SK-N-SH (cell line): ENCODE measurements at regions not wholly inside any gene's neighbourhood (a gene's known extent, or its start where the extent isn't known, plus 50 kb on each side); places are given as distances from the start of the nearest gene placed in this dataset.

Experiments used
- CTCF ChIA-PET: fragments of 300-600, 350-600 bp; formaldehyde crosslinking; extraction: SDS; loops from one replicate; lab custom pipeline; 2021; lab: Yijun Ruan, JAX
- POLR2A ChIA-PET: fragments of 350-600 bp; sonication (Branson Sonifier 250); formaldehyde crosslinking; extraction: SDS; loops from one replicate; lab custom pipeline; 2020; ENCODE audit warnings: antibody characterized with exemption, inconsistent platforms; lab: Yijun Ruan, JAX
- DNase-seq: peaks from one replicate; pipeline ENCODE4 v3.0.0; 2012
- H2AFZ ChIP-seq: fragments of 200-600 bp; sonication (generic); 2 replicates; pipeline ENCODE4 v1.8.1; 2016; ENCODE audit warnings: antibody characterized with exemption, mild to moderate bottlenecking, low read depth
- H3F3A ChIP-seq: fragments of 200-600 bp; sonication (generic); replicated peaks from 2 replicates; pipeline ENCODE3; 2016; ENCODE audit warnings: antibody characterized with exemption, mild to moderate bottlenecking; ENCODE audit not compliant: insufficient read depth
- H3K27ac ChIP-seq, 2 experiments: fragments of 200-500 bp in 1 of 2; fragments of 200-600 bp in 1 of 2; sonication (Bioruptor generic) in 1 of 2; sonication (generic), shearing (Covaris generic) in 1 of 2; 2 replicates each; pipeline versions ENCODE4 v1.5.1 to v1.6.1; 2014 to 2016; ENCODE audit warnings: low read depth in 2 of 2, inconsistent platforms in 1 of 2, low read length in 1 of 2, mild to moderate bottlenecking in 1 of 2, mixed read lengths in 1 of 2
- H3K27me3 ChIP-seq: fragments of 200-600 bp; sonication (generic), shearing (Covaris generic); 2 replicates; pipeline ENCODE4 v1.6.1; 2016; ENCODE audit warnings: mixed run types; ENCODE audit not compliant: insufficient read depth
- H3K36me3 ChIP-seq, 2 experiments: fragments of 200-500 bp in 1 of 2; fragments of 200-600 bp in 1 of 2; sonication (Bioruptor generic) in 1 of 2; sonication (generic) in 1 of 2; replicated peaks in 1 of 2; 2 replicates each; pipeline versions ENCODE3 to v1.5.1; 2014 to 2016; ENCODE audit warnings: low read length in 1 of 2, mild to moderate bottlenecking in 1 of 2; ENCODE audit not compliant: insufficient read depth in 2 of 2, control insufficient read depth in 1 of 2
- H3K4me1 ChIP-seq, 2 experiments: fragments of 200-500 bp in 1 of 2; fragments of 200-600 bp in 1 of 2; sonication (Bioruptor generic) in 1 of 2; sonication (generic), shearing (Covaris generic) in 1 of 2; 2 replicates each; pipeline versions ENCODE4 v1.5.1 to v1.6.1; 2014 to 2016; ENCODE audit warnings: low read depth in 1 of 2, low read length in 1 of 2, mixed run types in 1 of 2; ENCODE audit not compliant: insufficient read depth in 2 of 2, control insufficient read depth in 1 of 2
- H3K4me2 ChIP-seq: fragments of 200-600 bp; sonication (generic), shearing (Covaris generic); 2 replicates; pipeline ENCODE4 v1.6.1; 2017; ENCODE audit warnings: mixed run types
- H3K4me3 ChIP-seq, 2 experiments: fragments of 200-500 bp in 1 of 2; fragments of 200-600 bp in 1 of 2; sonication (Bioruptor generic) in 1 of 2; sonication (generic), shearing (Covaris generic) in 1 of 2; 2 replicates each; pipeline versions ENCODE4 v1.5.1 to v1.8.1; 2014 to 2016; ENCODE audit warnings: low read depth in 2 of 2, inconsistent platforms in 1 of 2, low read length in 1 of 2, mild to moderate bottlenecking in 1 of 2, mixed read lengths in 1 of 2, moderate library complexity in 1 of 2
- H3K79me2 ChIP-seq: fragments of 200-600 bp; sonication (generic); 2 replicates; pipeline ENCODE4 v1.8.1; 2017; ENCODE audit warnings: mild to moderate bottlenecking; ENCODE audit not compliant: insufficient read depth
- H3K9ac ChIP-seq: fragments of 200-600 bp; sonication (generic); 2 replicates; pipeline ENCODE4 v1.6.1; 2017; ENCODE audit warnings: mixed run types
- H3K9me2 ChIP-seq: fragments of 200-600 bp; sonication (generic); 2 replicates; pipeline ENCODE4 v1.6.1; 2017; ENCODE audit warnings: mixed run types
- H3K9me3 ChIP-seq: fragments of 200-600 bp; sonication (generic); 2 replicates; pipeline ENCODE4 v1.6.1; 2017; ENCODE audit warnings: mixed run types, mild to moderate bottlenecking, moderate library complexity
- H4K20me1 ChIP-seq: fragments of 200-600 bp; sonication (generic); 2 replicates; pipeline ENCODE4 v1.6.1; 2017; ENCODE audit warnings: mild to moderate bottlenecking, mixed run types; ENCODE audit not compliant: insufficient read depth
- CTCF ChIP-seq: fragments of 200-600 bp; sonication (generic); IDR thresholded peaks from 2 replicates; pipeline ENCODE4 v1.6.1; 2017; ENCODE audit warnings: antibody characterized with exemption, mild to moderate bottlenecking, moderate library complexity
- ELF1 ChIP-seq: IDR thresholded peaks from 2 replicates; pipeline ENCODE4 v1.4.0; 2012
- EP300 ChIP-seq, 2 experiments: IDR thresholded peaks; 2 replicates each; pipeline versions ENCODE4 v1.4.0 to v1.6.1; 2012; ENCODE audit warnings: borderline replicate concordance in 1 of 2, low read depth in 1 of 2, low read length in 1 of 2
- FOXJ3 ChIP-seq: sonication (generic); formaldehyde crosslinking; IDR thresholded peaks from 2 replicates; pipeline ENCODE4 v1.5.1; 2020; ENCODE audit warnings: mild to moderate bottlenecking, missing genetic modification reagents
- GATA2 ChIP-seq: sonication (generic); formaldehyde crosslinking; IDR thresholded peaks from 2 replicates; pipeline ENCODE4 v1.5.0; 2020; ENCODE audit warnings: mild to moderate bottlenecking, missing genetic modification reagents
- JUND ChIP-seq: IDR thresholded peaks from 2 replicates; pipeline ENCODE4 v1.4.0; 2012
- MAX ChIP-seq: IDR thresholded peaks from 2 replicates; pipeline ENCODE4 v1.4.0; 2012; ENCODE audit warnings: low read depth
- MEF2A ChIP-seq: IDR thresholded peaks from 2 replicates; pipeline ENCODE4 v1.4.0; 2012; ENCODE audit warnings: low read depth, borderline replicate concordance
- NFIC ChIP-seq: IDR thresholded peaks from 2 replicates; pipeline ENCODE4 v1.4.0; 2012; ENCODE audit warnings: borderline replicate concordance
- POLR2AphosphoS5 ChIP-seq: IDR thresholded peaks from 2 replicates; pipeline ENCODE4 v1.6.1; 2012; ENCODE audit warnings: low read depth, low read length
- RCOR1 ChIP-seq: fragments of 150-350 bp; IDR thresholded peaks from 2 replicates; pipeline ENCODE4 v1.6.1; 2017; ENCODE audit warnings: antibody characterized with exemption, low read length
- RFX5 ChIP-seq: IDR thresholded peaks from 2 replicates; pipeline ENCODE4 v1.6.1; 2012; ENCODE audit warnings: mild to moderate bottlenecking, improper control_type of control experiment, low read length
- SIN3A ChIP-seq: IDR thresholded peaks from 2 replicates; pipeline ENCODE4 v1.6.1; 2012; ENCODE audit warnings: low read depth, mild to moderate bottlenecking, low read length, moderate library complexity, borderline replicate concordance
- TEAD4 ChIP-seq: IDR thresholded peaks from 2 replicates; pipeline ENCODE4 v1.4.0; 2012; ENCODE audit warnings: mild to moderate bottlenecking, borderline replicate concordance; ENCODE audit not compliant: insufficient read depth
- YY1 ChIP-seq: IDR thresholded peaks from 2 replicates; pipeline ENCODE4 v1.4.0; 2012; ENCODE audit warnings: low read depth, mild to moderate bottlenecking
- WGBS: methylation state at CpG from one replicate; pipeline ENCODE4 v1.1.6; 2017; ENCODE audit warnings: low lambda C conversion rate; 5-methylcytosine and 5-hydroxymethylcytosine counted together

- TF ChIP-seq CTCF (no peak), EP300 (IDR thresholded peaks at IDR 0.05; ENCODE audit: borderline replicate concordance in 1 of 2, low read depth in 1 of 2, low read length in 1 of 2) (no peak), TEAD4 (no peak), ELF1 (no peak), RCOR1 (no peak)
Observed at GRCh38 chr6:147728903-147729302, 220.4 kb downstream of the SAMD5 start (continued).

GRCh38 chr6:147733686-147734085 lies 225.2 kb downstream of the SAMD5 start:
- H3K27me3 ChIP-seq, result no peaks in the 10 kb centered on the region
- TF ChIP-seq RFX5 (no peak), MAX (no peak), SIN3A (no peak), YY1 (no peak)
- TF ChIP-seq, all 33 proteins: peak for 0
- Histone ChIP-seq H3F3A (no peaks in the 10 kb centered on the region), H4K20me1 (no peaks in the 10 kb centered on the region), H3K4me1 (no peaks in the 10 kb centered on the region), H3K36me3 (no peaks in the 10 kb centered on the region), H3K27ac (no peak overlapping the region), H3K9me2 (no peaks in the 10 kb centered on the region), H3K4me3 (no peak overlapping the region), H2AFZ (no peak overlapping the region), H3K4me2 (no peak overlapping the region), H3K79me2 (no peaks in the 10 kb centered on the region), H3K9me3 (no peaks in the 10 kb centered on the region), H3K9ac (no peak overlapping the region)
- CTCF ChIA-PET, result no interaction called here
- WGBS, result 22% methylated on average over 5 of the region's 5 CpGs
- no peak for DNase-seq
- POLR2A ChIA-PET, result no interaction called here

- no peaks in the 10 kb centered on the region for H3K4me1 ChIP-seq
- TF ChIP-seq SIN3A, result no peak
- no peak for TF ChIP-seq POLR2AphosphoS5
- TF ChIP-seq GATA2 (CRISPR knock-in tag), result no peak
- TF ChIP-seq RCOR1, result no peak
- TF ChIP-seq FOXJ3 (CRISPR knock-in tag), result no peak
- no peak for TF ChIP-seq NFIC
- TF ChIP-seq MEF2A, result no peak
- no peak for TF ChIP-seq JUND
- TF ChIP-seq, all 33 proteins: peak for 0
- 43% methylated on average over 8 of the region's 8 CpGs for WGBS
- H3K9ac ChIP-seq, result no peak overlapping the region
- no peaks in the 10 kb centered on the region for H3K36me3 ChIP-seq
- DNase-seq, result no peak
- H3K4me2 ChIP-seq, result no peak overlapping the region
- H3K4me3 ChIP-seq, result no peak overlapping the region
- ChIA-PET CTCF (no interaction called here), POLR2A (no interaction called here)
- no peak overlapping the region for H3K27ac ChIP-seq
- no peaks in the 10 kb centered on the region for H3K79me2 ChIP-seq
- H3K9me3 ChIP-seq, result no peaks in the 10 kb centered on the region
- H4K20me1 ChIP-seq, result no peaks in the 10 kb centered on the region
- no peak overlapping the region for H2AFZ ChIP-seq
- H3F3A ChIP-seq, result no peaks in the 10 kb centered on the region
- H3K27me3 ChIP-seq, result no peaks in the 10 kb centered on the region
- no peaks in the 10 kb centered on the region for H3K9me2 ChIP-seq
Observed at GRCh38 chr6:147734151-147734550, 225.7 kb downstream of the SAMD5 start.
